ENCODE measurements at regions not wholly inside any gene's neighbourhood (a gene's known extent, or its start where the extent isn't known, plus 50 kb on each side); places are given as distances from the start of the nearest gene placed in this dataset.

DNA sequence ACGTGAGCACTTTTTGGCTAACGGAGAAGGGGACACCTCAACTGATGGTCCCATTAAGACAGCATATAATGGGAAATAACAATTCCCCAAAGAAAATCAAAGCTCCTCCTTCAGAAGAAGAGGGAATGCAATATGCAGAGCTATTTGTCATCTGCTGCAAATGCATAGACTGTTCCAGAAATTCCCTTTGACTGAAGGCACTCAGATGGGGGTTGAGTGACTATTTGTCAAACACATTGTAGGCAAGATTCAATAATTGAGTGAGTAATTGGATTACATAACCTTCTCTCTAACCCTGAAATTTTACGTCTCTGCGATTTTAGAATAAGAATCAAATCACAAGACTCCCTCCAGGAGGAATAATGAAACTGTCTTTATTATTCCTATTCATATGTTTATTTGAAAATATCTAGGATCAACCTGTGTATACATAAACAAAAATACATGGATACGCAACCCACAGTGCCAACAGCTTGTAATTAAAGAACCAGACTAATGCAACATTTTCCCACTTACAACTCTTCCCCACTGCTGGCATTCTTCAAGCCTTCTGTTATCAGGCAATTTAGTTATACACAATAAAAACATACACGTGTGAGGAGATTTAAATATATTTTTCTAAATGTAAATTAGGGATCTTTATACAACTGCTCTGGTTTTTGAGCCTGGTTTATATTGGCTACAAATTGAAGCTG lies 256.6 kb downstream of the GBA3 start:
- DNase-seq (ENCODE audit: low read depth): no peak

DNA sequence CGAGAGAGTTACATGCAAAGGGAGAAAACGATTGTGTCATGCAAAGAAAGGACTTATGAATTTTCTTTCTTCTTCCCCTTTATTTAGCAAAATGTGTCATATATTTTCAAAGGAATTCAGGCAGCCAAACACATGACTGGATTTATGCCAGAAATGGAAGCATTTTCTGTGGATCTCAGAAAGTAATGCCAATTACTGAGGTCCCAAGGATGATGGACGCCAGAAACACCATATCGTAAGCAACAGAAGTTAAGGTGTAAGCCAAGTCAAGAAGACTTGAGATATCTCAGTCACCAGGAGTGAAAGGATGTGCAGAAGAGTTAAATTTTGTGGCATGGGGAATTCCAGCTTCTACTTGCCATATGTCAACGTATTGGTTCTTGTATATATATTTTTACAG lies 255.1 kb downstream of the GBA3 start:
- no peak for DNase-seq (ENCODE audit: low read depth)

DNA sequence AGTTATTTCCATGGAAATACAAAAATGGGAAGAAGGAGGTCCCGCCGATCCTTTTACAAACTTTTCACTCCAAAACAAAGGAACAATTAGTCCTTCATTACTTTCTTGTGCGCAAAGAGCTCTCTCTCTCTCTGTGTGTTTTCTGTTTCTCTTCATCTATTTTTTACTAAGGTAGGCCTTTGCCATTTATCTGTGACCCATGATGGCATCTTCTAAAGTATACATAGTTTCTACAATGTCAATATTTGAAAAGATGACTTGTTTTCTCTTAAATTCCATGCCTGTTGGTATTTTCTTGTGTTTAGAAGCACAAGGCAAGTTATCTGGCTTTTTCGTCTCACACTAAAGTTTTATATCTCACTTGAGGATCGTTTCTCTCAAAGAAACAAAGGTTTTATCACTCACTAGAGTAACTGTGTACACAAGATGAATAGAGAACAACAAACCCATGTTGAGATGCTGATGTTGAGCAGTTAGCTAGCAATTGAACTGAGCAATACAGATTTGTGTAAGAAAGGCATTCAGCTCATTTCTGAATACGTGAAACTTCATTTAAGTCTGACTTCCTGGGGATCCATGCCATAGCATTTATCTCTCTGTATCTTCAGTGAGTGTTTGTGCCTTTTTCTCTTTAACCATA lies 250.3 kb downstream of the GBA3 start:
- DNase-seq (ENCODE audit: low read depth): no peak

DNA sequence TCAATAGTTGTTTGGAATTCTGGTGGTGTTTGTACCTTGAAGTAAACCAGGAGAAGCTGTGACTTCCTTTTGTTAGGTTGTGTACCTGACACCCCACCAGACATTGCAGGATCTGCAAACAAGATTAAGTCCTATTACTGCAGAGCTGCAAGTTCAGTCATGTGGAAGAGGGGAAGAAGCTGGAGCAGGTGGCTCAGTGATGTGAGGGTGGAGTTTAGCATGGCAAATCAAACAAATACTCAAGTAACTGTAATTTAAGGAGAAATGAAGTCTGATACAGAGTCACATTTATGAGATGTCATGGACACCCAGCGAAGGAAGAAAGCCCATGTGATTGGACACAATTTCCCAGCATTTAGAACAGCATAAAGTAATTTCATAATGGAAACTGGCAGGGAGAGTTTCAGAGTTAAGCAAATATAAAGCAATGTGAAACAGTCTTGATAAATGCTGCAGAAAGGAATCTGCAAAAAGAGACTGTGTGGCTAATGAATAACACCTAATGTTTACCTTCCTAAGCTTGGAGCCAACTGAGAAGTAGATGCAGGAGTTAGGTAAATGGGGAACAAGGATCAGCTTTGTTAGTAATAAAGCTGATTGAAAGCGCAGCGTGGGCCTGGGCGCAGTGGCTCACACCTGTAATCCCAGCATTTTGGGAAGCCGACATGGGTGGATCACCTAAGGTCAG lies 249.1 kb downstream of the GBA3 start:
- no peak for DNase-seq (ENCODE audit: low read depth)

DNA sequence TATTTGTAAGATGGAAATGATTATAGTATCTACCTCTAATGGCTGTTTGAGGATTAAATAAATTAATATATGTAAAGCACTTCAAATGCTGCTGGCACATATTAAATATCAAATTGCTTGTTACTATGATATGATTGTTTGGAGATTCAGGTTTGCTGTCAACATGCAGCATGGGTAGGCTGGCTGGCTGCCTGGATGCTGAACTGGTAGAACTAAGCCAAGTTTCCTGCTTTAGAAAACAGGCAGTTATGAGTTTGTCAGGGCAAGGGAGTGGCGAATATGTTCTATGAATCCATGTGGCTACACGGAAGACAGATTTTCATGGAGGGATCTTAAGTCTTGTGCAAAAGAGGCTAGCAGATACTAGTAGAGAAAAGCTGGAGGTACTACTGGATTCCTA lies 239.6 kb downstream of the GBA3 start:
- no peak for DNase-seq (ENCODE audit: low read depth)

DNA sequence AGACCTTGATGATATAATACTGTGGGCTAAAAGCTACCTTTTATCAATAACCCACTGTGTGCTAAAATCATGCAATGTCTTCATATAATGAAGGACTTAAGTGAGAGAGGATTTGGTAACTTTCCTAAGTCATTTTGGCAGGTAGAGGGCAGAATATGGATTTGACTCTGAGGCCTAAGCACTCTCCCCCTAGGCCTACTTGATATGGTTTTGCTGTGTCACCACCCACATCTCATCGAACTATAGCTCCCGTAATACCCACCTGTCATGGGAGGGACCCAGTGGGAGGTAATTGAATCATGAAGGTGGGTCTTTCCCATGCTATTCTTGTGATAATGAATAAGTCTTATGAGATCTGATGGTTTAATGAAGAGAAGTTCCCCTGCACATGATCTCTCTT lies 229.7 kb downstream of the GBA3 start:
- DNase-seq (ENCODE audit: low read depth): no peak

DNA sequence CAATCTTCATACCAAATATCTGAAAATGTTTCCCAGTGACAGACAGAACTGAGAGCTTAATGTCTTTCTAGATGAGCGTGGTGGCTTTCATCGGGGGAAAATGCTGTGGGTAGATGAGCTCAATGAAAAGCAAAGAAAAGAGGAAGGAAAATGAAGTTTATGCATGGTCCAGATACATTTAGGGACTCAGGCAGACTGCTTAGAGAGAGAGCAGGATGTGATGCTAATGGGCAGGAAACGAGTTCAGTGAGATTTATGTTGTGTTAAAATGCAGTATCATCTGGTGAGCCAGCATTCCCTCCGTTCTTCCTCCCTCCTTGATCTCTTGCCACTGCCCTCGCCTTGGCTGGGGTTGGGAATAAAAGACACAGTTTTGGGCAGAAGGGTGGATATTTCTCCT lies 229.2 kb downstream of the GBA3 start:
- no peak for DNase-seq (ENCODE audit: low read depth)

DNA sequence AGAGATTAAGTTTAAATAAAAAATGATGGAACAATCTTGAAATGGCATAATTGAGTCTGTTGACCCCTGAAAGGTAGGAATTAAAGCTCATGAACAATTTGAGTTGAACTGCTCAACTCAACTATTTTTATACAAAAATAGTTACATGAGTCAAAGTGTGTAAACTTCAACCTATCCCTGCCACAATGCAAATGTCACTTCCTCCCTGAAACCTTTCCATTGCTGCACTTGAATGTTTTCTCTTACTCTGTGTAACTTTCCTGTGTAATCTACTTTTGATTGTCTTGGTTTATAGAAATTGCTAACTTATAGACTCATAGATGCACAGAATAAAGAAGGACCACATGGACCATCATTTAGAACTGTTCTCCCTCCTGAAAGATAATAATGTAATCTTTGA lies 218.5 kb downstream of the GBA3 start:
- no peak for DNase-seq (ENCODE audit: low read depth)

DNA sequence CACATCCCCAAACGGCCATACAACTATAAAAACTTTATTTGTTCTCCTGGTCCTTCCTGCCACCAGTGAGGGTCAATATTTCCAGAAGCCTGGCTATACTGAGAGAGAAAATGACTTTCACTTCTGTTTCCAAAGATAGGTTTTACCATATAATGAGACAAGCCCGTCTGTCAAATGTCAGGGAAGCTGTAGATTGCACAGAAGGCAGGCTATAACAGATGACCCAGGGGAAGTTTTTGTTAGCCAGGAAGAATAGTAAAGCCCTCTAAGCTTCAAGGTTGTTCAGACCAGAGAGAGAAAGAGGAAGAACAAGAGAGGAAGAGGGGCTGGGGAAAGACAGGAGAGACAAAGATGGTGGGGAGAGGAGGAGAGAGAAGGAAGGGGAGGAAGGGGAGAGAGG lies 217.5 kb downstream of the GBA3 start:
- no peak for DNase-seq (ENCODE audit: low read depth)

DNA sequence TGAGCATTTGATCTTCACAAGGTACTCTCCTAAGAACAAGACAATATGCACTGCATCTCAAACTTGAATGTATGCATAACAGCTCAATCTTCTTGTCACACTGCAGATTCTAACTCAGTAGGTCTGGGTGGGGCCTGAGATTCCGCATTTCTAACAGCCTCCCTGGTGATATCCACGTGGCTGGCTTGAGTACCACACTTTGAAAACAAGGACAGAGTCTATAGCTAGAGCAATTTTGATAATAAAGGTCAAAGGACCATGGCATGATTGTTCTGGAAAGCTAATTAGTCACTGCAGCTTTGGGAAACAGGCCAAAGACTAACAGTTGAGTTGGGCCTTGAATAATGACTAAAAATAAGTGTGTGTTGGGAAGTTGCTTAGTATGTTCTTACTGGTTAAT lies 213.3 kb downstream of the GBA3 start:
- DNase-seq (ENCODE audit: low read depth): no peak

DNA sequence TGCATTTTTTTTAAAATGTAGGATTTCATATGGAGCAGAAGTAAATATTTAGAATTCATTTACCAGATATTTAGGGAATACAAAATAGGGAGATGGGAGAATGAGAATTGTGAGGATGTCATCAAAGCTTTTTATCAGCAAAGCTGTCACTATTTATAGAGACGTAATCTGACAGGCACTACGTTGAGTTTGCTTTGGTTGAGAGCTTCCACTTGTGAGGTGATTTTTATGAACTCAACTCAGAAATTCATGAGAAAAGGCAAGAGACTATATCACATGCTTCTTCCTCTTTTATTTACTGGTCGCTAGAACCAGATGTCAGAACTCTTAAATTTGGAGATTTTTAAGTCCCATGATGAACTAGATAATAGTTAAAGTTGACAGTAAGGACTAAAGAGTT lies 211.2 kb downstream of the GBA3 start:
- no peak for DNase-seq (ENCODE audit: low read depth)

DNA sequence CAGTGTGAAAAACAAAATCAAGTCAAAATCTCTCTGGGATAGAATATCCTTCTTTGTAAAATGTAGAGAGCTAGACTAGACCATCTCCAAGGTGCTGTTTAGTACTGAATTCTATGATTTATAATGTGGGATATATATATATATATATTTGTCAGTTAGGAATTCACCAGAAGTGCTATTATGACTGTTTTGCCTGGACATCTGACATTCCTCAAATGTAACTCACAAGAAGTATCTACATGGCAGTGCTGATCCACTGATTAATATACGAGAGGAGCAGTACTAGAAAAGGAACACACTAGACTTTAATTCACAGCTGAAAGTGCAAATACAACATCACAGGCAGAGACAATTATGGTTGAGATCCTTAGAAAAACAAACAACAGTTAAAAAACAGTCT lies 208.9 kb downstream of the GBA3 start:
- no peak for DNase-seq (ENCODE audit: low read depth)

DNA sequence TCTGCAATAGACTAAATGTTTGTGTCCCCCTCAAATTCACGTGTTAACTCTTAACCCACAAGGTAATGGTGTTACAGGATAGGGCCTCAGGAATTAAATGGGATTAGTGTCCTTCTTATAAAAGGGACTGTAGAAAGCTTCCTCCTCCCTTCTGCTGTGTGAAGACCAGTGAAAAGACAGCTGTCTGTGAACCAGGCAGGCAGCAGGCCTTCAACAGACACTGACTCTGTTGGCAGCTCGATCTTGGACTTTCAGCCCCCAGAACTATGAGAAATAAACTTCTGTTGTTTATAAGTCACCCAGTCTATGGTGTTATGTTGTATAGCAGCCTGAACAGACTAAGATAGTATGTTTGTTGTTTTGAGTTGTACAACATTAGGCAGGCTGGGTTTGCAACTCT lies 208.1 kb downstream of the GBA3 start:
- no peak for DNase-seq (ENCODE audit: low read depth)

DNA sequence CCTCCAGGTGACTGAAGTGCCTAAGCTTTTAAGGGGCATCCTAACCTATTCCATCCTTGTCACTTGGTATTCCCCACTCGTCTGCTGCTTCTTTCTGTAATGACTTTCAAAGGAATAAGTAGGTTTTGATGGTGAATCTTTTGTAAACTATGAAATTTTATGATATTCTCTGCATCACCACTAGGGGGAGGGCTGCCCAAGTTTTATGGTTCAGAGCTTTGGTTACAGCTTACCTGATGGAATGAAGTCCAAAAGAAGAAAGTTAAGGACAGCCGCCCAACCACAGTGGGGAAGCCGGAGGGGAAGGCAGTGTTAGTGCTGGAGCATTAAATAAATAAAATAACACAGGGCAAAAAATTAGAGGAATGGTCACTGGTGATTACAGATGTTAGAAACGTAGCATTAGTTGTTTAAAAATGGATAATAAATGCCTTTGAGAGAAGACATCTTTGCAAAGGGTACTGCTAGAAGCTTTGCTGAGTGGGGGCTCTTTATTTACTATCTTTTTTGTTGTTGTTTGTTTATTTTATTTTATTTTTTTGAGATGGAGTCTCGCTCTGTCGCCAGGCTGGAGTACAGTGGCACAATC lies 204.9 kb downstream of the GBA3 start:
- no peak for DNase-seq (ENCODE audit: low read depth)

DNA sequence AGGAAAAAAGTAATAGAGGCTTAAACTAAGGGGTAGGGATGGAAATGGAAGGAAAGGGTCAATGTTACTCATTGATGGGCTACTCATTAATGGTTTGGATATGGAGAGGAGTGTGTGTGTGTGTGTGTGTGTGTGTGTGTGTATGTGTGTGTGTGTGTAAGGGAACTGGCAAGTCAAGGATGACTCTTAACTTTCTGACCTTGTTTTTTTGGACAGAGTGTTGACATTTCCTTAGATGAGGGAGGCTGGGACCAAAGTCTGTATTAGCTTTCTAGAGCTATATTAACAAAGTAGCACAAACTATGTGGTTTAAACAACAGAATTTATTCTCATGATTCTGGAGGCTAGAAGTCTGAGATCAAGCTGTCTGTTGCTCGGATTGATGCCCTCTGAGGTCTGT lies 202.7 kb downstream of the GBA3 start:
- no peak for DNase-seq (ENCODE audit: low read depth)

DNA sequence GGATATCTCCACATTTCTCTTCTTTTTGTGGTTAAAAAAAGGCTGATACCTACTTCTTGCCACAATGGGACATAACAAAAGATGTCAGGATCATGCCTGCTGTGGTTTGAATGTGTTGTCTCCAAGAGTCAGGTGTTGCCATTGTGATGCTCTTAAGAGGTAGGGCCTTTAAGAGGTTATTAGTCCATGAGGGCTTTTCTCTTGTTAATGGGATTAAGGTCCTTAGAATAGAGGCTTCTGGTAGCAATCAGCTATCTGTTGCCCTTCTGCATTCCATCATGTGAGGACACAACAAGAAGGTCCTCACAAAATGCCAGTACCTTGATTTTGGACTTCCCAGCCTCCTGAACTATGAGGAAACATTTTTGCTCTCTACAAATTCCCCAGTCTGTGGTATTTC lies 191.4 kb downstream of the GBA3 start:
- DNase-seq (ENCODE audit: low read depth): no peak

DNA sequence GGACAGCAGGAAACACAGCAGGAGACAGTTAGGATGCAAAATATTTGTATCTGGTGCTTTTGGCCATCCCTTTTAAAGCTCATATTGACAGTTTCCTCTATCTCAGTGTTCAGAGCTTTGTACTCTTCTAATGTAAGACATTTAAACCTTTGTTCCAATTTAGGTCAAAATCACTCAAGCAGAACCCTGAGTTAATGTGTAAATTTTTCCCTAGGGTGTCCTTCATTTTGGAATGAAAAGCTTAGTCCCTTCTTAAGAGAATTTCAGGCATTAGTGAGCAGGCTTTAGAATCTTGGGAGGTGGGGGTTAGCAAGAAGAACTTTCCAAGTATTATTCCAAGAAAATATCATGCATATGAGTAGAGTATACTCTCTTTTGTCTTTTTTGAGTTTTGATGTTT lies 188.7 kb downstream of the GBA3 start:
- DNase-seq (ENCODE audit: low read depth): no peak

DNA sequence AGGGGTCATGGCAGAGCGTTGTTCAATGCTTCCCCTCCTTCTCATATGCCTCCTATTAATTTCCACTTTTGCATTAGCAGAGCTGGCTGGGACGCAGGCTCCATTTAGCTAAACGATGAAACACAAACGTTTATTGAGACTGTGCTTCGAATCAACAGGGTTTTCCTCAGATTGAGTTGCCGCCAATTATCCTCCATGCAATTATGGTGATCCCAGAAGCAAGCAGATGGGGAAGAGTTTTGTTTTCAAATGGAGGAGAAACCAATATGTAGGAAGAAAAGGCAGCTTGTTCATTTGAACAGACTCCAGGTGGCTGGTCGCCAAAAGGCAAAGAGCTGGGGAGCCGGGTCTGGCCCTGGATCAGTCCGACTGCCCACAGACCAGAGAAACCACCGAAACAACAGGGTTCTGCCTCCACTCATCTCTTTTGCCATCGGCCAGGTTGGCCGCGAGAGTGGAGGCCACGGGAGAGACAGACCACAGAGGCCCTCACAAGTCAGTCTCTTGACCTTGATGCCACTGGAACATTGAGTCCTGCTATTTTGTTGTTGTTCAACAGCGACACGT lies 184.8 kb downstream of the GBA3 start:
- DNase-seq (ENCODE audit: low read depth): no peak

DNA sequence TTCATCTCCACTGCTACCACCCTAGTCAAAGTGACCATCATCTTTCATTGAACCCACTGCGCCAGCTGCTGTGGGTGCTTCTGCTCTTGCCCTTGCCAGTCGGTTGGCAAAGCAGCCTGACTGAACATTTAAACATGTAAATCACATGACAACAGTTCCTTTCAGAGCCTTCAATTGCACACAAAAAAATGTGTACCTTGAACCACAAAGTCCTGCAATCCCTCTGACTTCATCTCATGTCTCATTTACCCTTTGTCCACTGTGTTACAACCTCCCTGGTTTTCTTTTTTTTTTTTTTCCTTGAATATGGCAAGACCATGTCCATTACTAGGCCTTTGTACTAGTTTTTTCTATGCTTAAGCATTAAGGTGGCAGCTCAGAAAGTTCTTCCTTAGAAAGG lies 183.5 kb downstream of the GBA3 start:
- no peak for DNase-seq (ENCODE audit: low read depth)

DNA sequence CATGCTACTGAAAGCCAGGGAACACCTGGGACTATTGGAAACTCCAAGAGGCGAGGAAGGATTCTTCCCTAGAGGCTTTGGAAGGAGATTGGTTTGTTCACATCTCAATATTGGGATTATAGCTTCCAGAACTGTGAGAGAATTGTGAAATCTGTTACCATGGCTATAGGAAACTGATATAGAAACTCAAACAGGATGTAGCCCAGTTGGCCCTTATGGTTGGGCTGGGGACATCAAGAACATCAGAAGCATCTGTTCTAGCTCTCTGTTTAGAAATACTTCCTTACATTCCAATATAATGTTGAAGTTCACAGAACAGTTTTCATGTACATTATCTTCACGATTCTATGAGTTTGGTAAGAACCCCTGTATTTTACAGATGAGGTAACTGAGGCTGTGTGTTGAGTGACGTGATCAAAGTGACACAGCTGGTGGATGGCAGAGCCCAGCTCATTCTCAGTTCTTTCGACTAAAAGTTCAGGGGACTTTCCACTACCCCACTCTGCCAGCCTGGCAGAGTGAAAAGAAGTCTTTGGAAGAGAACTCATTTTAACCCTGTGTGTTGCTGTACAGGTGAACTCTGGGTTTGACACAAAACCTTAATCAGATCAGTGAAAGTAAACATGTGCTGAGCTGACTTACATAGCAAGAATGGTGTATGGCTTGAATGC lies 183.0 kb downstream of the GBA3 start:
- DNase-seq (ENCODE audit: low read depth): no peak

DNA sequence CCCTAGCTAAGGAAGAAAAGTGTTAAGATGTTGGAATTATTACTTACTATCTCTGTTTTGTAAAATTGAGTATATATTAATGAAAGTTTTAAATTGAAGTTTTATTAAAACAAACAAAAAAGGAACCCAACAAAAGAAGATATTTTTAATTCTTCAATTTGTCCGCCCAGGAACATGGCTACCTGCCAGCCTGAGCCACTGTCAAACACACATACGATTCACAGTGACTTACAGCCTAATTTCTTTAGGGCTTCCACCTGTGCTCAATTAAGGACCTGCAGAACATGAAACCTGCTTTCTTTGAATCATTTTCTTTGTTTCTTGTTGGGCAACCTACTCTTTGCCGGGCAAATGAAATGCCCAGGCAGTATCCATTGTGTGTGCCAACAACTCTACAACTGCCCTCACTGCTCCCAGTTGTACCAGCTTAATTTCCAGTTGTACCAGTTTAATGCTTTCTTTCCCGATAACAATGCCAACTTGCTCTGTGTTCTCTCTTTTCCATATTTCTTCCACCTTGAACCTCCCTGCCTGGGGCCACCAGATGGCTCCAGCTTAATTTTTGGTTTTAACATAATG lies 181.7 kb downstream of the GBA3 start:
- no peak for DNase-seq (ENCODE audit: low read depth)

DNA sequence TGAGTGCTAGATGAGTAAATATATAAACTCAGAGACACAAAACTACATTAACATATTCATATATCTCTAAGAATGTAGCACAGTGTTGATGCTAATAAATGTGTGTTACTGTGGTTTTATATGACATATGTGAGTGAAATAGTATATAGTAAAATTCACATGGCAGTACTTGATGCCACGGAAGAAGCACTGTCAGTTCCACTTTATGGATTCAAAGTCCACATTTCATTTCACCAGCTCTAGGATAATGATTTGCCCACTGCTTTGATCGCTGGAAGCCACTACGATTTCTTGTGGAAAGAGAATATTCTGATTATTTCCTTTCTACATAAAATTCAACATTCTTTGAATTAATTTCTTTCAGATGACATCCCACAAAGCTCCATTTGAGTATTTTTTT lies 181.2 kb downstream of the GBA3 start:
- no peak for DNase-seq (ENCODE audit: low read depth)

Measured in activated T-cell treated with anti-CD3 and anti-CD28 coated beads for 24 hours (primary cell).